Transverse colon (tissue), 4 donors: ENCODE measurements at regions not wholly inside any gene's neighbourhood (a gene's known extent, or its start where the extent isn't known, plus 50 kb on each side); places are given as distances from the start of the nearest gene placed in this dataset.

Source experiments
- DNase-seq: peaks from one replicate; pipeline ENCODE4 v3.0.0-alpha.2; 2019
- H3K27ac ChIP-seq, 4 donors: fragments of 200-600 bp; sonication (generic); 2 replicates each; pipeline ENCODE4 v1.5.1; 2016 to 2018; ENCODE audit warnings: inconsistent platforms in 4 of 4
- H3K27me3 ChIP-seq: fragments of 200-600 bp; sonication (generic); 2 replicates; pipeline ENCODE4 v1.5.1; 2017; ENCODE audit warnings: inconsistent platforms
- H3K36me3 ChIP-seq, 4 donors: fragments of 200-600 bp; sonication (generic); 2 replicates each; pipeline ENCODE4 v1.5.1; 2017 to 2019; ENCODE audit warnings: inconsistent platforms in 4 of 4
- H3K4me1 ChIP-seq, 4 donors: fragments of 200-600 bp; sonication (generic); 2 replicates each; pipeline ENCODE4 v1.5.1; 2017 to 2020; ENCODE audit warnings: inconsistent platforms in 4 of 4
- H3K4me3 ChIP-seq, 4 donors: fragments of 200-600 bp; sonication (generic); 1 replicate in 1 of 4; 2 replicates in 3 of 4; pipeline versions ENCODE4 v1.5.1 to v1.6.1; 2017 to 2019; ENCODE audit warnings: inconsistent platforms in 4 of 4
- H3K9me3 ChIP-seq, 2 donors: fragments of 200-600 bp; sonication (generic); 2 replicates each; pipeline ENCODE4 v1.5.1; 2017 to 2019; ENCODE audit warnings: inconsistent platforms in 2 of 2
- CTCF ChIP-seq, 5 experiments: fragments of 200-600 bp in 3 of 5; fragments of 450-650 bp in 2 of 5; sonication (generic) in 3 of 5; IDR thresholded peaks; 1 replicate in 2 of 5; 2 replicates in 3 of 5; pipeline ENCODE4 v1.5.1; 2016 to 2017; ENCODE audit warnings: antibody characterized with exemption in 5 of 5, inconsistent platforms in 3 of 5, mild to moderate bottlenecking in 2 of 5, moderate library complexity in 1 of 5
- EP300 ChIP-seq: sonication (generic); formaldehyde crosslinking; IDR thresholded peaks from one replicate; pipeline ENCODE4 v1.6.1; 2017; ENCODE audit warnings: antibody characterized with exemption, low read depth
- POLR2A ChIP-seq: fragments of 450-650 bp; IDR thresholded peaks from one replicate; pipeline ENCODE4 v1.6.1; 2016; ENCODE audit warnings: antibody characterized with exemption, mild to moderate bottlenecking, moderate library complexity
- POLR2AphosphoS5 ChIP-seq, 3 donors: sonication (generic); formaldehyde crosslinking; IDR thresholded peaks; one replicate each; pipeline ENCODE4 v1.6.1; 2016; ENCODE audit warnings: antibody characterized with exemption in 3 of 3
- WGBS, 2 donors: methylation state at CpG; one replicate each; pipeline ENCODE4 v1.1.5; 2018; ENCODE audit warnings: low coverage in 1 of 2; 5-methylcytosine and 5-hydroxymethylcytosine counted together
- in situ Hi-C, 4 donors: fragments of 200-750 bp; cut with MboI; loops; one replicate each; pipeline versions ENCODE4 v1.15.0 to v1.15.1; 2017; ENCODE audit warnings: low sequenced_read_pairs in 3 of 4, low pct_ligation_motif_present in 1 of 4, low pct_unique_long_range_greater_than_20kb in 1 of 4
- intact Hi-C: fragments of 100-400 bp; cut with DNase I; formaldehyde crosslinking; loops from one replicate; pipeline ENCODE4 v1.15.1; 2023; ENCODE audit warnings: low total_unique reads

- Histone ChIP-seq H3K4me1 (no peaks in the 10 kb centered on the region), H3K27ac (no peak overlapping the region), H3K36me3 (no peaks in the 10 kb centered on the region), H3K4me3 (no peak overlapping the region), H3K27me3 (no peaks in the 10 kb centered on the region), H3K9me3 (no peaks in the 10 kb centered on the region)
- no peak for DNase-seq
- TF ChIP-seq POLR2AphosphoS5 (IDR thresholded peaks at IDR 0.05) (no peak), CTCF (IDR thresholded peaks at IDR 0.05) (no peak), POLR2A (no peak)
- WGBS, 2 donors: 64 to 86% methylated on average over 1 of the region's 1 CpG
- intact Hi-C loops (no loop called here), in situ Hi-C loops (loop anchor here in 1 of 4 donors (25.0 kb wide), 1 partner anchor 101 kb away; no protein-coding TSS in a partner anchor)
Measured at GRCh38 chr17:71710816-71711215, 410.0 kb upstream of the SOX9 start.

GRCh38 chr17:71713846-71714245 lies 407.0 kb upstream of the SOX9 start:
- in situ Hi-C loops: loop anchor here in 1 of 4 donors (25.0 kb wide), 1 partner anchor 98 kb away; no protein-coding TSS in a partner anchor
- no peak overlapping the region for H3K27ac ChIP-seq
- H3K9me3 ChIP-seq: no peaks in the 10 kb centered on the region
- H3K36me3 ChIP-seq: no peaks in the 10 kb centered on the region
- TF ChIP-seq EP300: no peak
- no peak for TF ChIP-seq CTCF (IDR thresholded peaks at IDR 0.05)
- TF ChIP-seq POLR2A: no peak
- TF ChIP-seq POLR2AphosphoS5 (IDR thresholded peaks at IDR 0.05): no peak
- H3K4me1 ChIP-seq: no peaks in the 10 kb centered on the region
- no peak for DNase-seq
- 72 to 78% methylated on average over 3 of the region's 3 CpGs for WGBS, 2 donors
- H3K4me3 ChIP-seq: no peak overlapping the region
- intact Hi-C loops: no loop called here
- H3K27me3 ChIP-seq: no peaks in the 10 kb centered on the region

DNA sequence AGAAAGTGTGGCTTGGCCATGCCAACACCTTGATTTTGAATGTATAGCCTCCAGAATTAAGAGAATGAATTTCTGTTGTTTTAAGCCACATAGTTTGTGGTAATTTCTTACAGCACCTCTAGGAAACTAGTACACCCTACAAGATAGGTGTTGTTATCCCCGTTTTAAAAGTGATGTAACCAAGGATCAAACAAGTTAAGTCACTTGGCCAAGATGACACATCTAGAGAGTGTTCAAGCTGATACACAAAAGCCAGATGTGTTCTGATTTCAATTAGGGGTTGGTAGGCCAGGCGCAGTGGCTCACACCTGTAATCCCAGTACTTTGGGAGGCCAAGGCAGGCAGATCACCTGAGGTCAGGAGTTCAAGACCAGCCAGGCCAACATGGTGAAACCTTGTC lies 396.5 kb upstream of the SOX9 start:
- DNase-seq: no peak
- intact Hi-C loops (no loop called here), in situ Hi-C loops (loop anchor here in 1 of 4 donors (25.0 kb wide), 1 partner anchor 88 kb away; no protein-coding TSS in a partner anchor)
- no peak overlapping the region for H3K4me3 ChIP-seq
- no peaks in the 10 kb centered on the region for H3K27me3 ChIP-seq
- 75 to 92% methylated on average over 1 to 2 of the region's 2 CpGs for WGBS, 2 donors
- no peak overlapping the region for H3K27ac ChIP-seq
- no peaks in the 10 kb centered on the region for H3K36me3 ChIP-seq
- no peaks in the 10 kb centered on the region for H3K4me1 ChIP-seq
- TF ChIP-seq EP300 (no peak), CTCF (IDR thresholded peaks at IDR 0.05) (no peak), POLR2AphosphoS5 (IDR thresholded peaks at IDR 0.05) (no peak)
- H3K9me3 ChIP-seq: no peaks in the 10 kb centered on the region

DNA sequence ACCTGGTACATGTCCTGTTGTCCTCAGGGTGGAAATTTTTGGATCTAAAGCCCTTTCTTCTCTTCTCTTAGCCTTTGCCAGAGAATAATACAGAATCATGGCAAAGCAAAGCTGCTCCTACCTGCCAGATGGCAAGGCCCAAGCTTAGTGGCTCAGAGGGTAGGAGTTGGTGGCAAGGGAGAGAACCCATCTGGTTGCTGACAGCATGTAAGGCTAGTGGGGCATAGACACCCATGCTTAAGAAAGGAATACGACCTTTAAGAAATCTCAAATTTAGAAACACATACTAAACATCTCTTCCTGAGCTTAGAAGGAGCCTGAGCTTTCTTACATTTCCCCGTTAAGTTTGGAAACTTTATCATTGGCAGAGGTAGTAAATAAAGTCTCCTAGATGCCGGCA lies 395.0 kb upstream of the SOX9 start:
- Histone ChIP-seq H3K4me1 (no peaks in the 10 kb centered on the region), H3K36me3 (no peaks in the 10 kb centered on the region), H3K27ac (no peak overlapping the region), H3K9me3 (no peaks in the 10 kb centered on the region), H3K27me3 (no peaks in the 10 kb centered on the region), H3K4me3 (no peak overlapping the region)
- intact Hi-C loops (loop anchor here (2.0 kb wide), 1 partner anchor 35 kb away; no protein-coding TSS in a partner anchor), in situ Hi-C loops (no loop called here)
- TF ChIP-seq CTCF (IDR thresholded peaks at IDR 0.05) (no peak), POLR2AphosphoS5 (IDR thresholded peaks at IDR 0.05) (no peak), POLR2A (no peak), EP300 (no peak)
- DNase-seq: no peak
- 75 to 82% methylated on average over 3 of the region's 3 CpGs for WGBS, 2 donors
